ENCODE measurements at regions not wholly inside any gene's neighbourhood (a gene's known extent, or its start where the extent isn't known, plus 50 kb on each side); places are given as distances from the start of the nearest gene placed in this dataset.
"Not testable (repeated sequence)": the region's sequence is repeated elsewhere in the genome, so short reads cannot be mapped to it uniquely, and the experiment has no call there.

DNA sequence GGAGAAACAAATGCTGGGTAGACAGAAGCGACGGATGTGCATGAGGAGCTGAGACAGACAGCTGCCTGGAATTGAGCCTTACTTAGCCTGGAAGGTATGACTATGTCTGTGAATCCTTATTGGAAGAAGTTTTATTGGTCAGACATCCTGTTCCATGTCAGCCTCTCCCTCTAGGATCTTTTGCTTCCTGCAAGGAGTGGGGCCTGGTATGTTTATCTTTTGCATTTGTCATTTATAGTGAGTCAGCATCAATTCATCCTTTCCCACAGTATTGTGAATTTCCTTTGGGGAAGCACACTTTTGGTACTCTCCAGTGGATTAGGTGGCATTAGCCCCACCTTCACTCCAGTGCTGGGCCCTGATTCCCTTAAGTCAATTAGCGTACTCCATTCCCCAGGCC lies 74.7 kb downstream of the NPIPB5 start:
- TF ChIP-seq POLR2A (IDR thresholded peaks at IDR 0.05): not testable (repeated sequence)
- TF ChIP-seq, protein P1, sequence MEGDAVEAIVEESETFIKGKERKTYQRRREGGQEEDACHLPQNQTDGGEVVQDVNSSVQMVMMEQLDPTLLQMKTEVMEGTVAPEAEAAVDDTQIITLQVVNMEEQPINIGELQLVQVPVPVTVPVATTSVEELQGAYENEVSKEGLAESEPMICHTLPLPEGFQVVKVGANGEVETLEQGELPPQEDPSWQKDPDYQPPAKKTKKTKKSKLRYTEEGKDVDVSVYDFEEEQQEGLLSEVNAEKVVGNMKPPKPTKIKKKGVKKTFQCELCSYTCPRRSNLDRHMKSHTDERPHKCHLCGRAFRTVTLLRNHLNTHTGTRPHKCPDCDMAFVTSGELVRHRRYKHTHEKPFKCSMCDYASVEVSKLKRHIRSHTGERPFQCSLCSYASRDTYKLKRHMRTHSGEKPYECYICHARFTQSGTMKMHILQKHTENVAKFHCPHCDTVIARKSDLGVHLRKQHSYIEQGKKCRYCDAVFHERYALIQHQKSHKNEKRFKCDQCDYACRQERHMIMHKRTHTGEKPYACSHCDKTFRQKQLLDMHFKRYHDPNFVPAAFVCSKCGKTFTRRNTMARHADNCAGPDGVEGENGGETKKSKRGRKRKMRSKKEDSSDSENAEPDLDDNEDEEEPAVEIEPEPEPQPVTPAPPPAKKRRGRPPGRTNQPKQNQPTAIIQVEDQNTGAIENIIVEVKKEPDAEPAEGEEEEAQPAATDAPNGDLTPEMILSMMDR (IDR thresholded peaks at IDR 0.05): not testable (repeated sequence)

Data from right lobe of liver (tissue), 4 donors.